ENCODE measurements at regions not wholly inside any gene's neighbourhood (a gene's known extent, or its start where the extent isn't known, plus 50 kb on each side); places are given as distances from the start of the nearest gene placed in this dataset.
A peak's percentile ranks its signal among the peaks of the same experiment; 100 is the strongest.

GRCh38 chr3:117407317-117407716 is 697.7 kb downstream of the TUSC7 start:
- no peak overlapping the region for H3K4me3 ChIP-seq
- DNase-seq = peak in 1 of 3 donors; percentile 40
- ATAC-seq = peak; percentile 57

GRCh38 chr3:117408811-117409210 is 699.2 kb downstream of the TUSC7 start:
- ATAC-seq (no peak), DNase-seq (no peak)
- no peak overlapping the region for H3K4me3 ChIP-seq
- no peaks in the 10 kb centered on the region for H3K4me1 ChIP-seq (ENCODE audit: low read depth)
- no peaks in the 10 kb centered on the region for H3K9me3 ChIP-seq
- intact Hi-C loops (cut with DNase I, micrococcal nuclease) = loop anchor here in 1 of 2 donors (10.0 kb wide), 1 partner anchor 116 kb away; no protein-coding TSS in a partner anchor
- no peak for TF ChIP-seq CTCF (IDR thresholded peaks at IDR 0.05)
- H3K36me3 ChIP-seq (ENCODE audit: low read depth) = no peaks in the 10 kb centered on the region

More at GRCh38 chr3:117407317-117407716, 697.7 kb downstream of the TUSC7 start:
- H3K36me3 ChIP-seq (ENCODE audit: low read depth) = no peaks in the 10 kb centered on the region
- H3K9me3 ChIP-seq = no peaks in the 10 kb centered on the region
- TF ChIP-seq CTCF (IDR thresholded peaks at IDR 0.05) = no peak
- intact Hi-C loops (cut with DNase I, micrococcal nuclease) = loop anchor here in 1 of 2 donors (10.0 kb wide), 1 partner anchor 117 kb away; no protein-coding TSS in a partner anchor
- no peaks in the 10 kb centered on the region for H3K4me1 ChIP-seq (ENCODE audit: low read depth)

DNA sequence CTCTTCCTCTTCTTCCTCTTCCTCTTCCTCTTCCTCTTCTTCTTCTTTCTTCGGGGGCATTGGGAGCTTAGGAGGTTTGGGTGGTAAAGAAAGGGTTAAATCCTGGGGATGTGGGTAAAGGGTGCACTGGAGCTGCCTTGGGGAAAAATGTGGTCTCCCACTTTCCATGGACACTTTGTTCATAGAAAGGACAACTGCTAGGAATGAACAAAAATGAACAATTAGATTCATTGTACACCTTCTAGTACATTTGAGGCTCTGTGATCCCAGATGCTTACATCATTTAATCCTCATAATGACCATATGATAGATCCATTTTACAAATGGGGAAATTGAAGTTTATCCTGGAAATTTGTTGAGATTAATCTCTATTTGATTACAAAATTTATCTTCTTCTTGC is 699.7 kb downstream of the TUSC7 start:
- no peaks in the 10 kb centered on the region for H3K4me1 ChIP-seq (ENCODE audit: low read depth)
- no peak overlapping the region for H3K4me3 ChIP-seq
- no peak for TF ChIP-seq CTCF (IDR thresholded peaks at IDR 0.05)
- ATAC-seq (no peak), DNase-seq (no peak)
- no peaks in the 10 kb centered on the region for H3K9me3 ChIP-seq
- no peaks in the 10 kb centered on the region for H3K36me3 ChIP-seq (ENCODE audit: low read depth)
- intact Hi-C loops (cut with DNase I, micrococcal nuclease) = loop anchor here in 1 of 2 donors (10.0 kb wide), 1 partner anchor 116 kb away; no protein-coding TSS in a partner anchor

DNA sequence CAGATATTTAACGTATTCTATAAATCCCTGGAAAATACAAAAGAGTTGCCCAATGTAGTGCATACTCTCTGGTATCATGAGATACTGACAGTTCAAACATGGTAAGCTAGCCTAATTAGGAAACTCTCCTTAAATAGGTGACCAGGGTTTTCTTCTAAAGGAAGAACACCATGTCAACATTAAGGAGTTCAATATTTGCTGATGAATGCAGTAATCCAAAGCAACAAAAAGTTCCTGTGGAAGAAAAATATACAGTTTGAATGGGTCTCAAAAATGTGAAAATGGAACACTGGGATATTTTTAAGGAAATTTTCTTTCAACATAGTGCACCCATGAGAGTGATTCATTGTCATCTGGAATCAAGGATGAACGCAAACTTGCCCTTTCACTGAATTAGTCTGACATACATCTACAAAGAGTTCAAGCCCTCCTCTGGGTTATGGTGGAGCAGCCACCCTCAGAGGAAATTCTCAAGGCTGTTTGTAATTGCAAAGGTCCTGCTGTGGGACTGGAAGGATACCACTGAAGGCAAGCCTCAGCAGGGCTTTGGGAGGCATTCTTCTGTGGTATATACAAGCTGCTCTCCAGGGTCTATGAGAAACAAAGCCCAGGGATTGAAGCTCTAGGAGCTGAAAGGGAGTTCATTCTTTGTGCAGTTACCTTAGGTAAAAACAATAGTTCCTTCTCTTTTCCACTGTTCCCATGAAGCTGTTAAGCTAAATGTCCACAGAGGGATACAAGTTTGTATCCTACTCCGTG is 700.3 kb downstream of the TUSC7 start:
- DNase-seq = no peak
- intact Hi-C loops (cut with DNase I, micrococcal nuclease) = loop anchor here in 1 of 2 donors (10.0 kb wide), 1 partner anchor 115 kb away; no protein-coding TSS in a partner anchor
- ATAC-seq = no peak
- Histone ChIP-seq H3K4me3 (no peak overlapping the region), H3K4me1 (ENCODE audit: low read depth) (no peaks in the 10 kb centered on the region), H3K9me3 (no peaks in the 10 kb centered on the region), H3K36me3 (ENCODE audit: low read depth) (no peaks in the 10 kb centered on the region)
- no peak for TF ChIP-seq CTCF (IDR thresholded peaks at IDR 0.05)

DNA sequence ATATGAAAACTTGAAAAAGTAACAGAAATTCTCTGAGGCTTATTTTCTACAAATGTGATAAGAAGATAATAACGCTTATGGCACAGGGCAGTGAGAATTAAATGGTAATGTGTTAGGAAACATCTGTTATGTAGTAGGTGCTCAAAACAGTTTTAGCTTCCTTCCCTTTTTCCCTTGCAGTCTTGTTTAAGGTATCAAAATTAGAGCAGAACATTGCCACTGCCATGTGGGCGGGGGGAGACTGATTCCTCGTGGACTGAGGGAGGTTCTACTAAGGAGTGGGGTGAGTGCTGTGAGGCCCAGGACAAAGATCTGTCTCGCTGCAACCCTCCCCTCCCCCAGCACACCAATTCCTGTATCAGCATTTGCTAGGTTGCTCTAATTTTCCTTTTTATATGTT is 702.4 kb downstream of the TUSC7 start:
- intact Hi-C loops (cut with DNase I, micrococcal nuclease) = no loop called here
- Histone ChIP-seq H3K4me1 (ENCODE audit: low read depth) (no peaks in the 10 kb centered on the region), H3K9me3 (no peaks in the 10 kb centered on the region), H3K4me3 (no peak overlapping the region), H3K36me3 (ENCODE audit: low read depth) (no peaks in the 10 kb centered on the region)
- ATAC-seq (no peak), DNase-seq (no peak)
- TF ChIP-seq CTCF (IDR thresholded peaks at IDR 0.05) = no peak
